Erythroblast (primary cell): ENCODE measurements at regions not wholly inside any gene's neighbourhood (a gene's known extent, or its start where the extent isn't known, plus 50 kb on each side); places are given as distances from the start of the nearest gene placed in this dataset.
"Not testable (repeated sequence)": the region's sequence is repeated elsewhere in the genome, so short reads cannot be mapped to it uniquely, and the experiment has no call there.

ENCODE experiments used
- DNase-seq, 2 experiments: peaks; one replicate each; lab custom pipeline; 2025; lab: John Stamatoyannopoulos, UW
- GATA1 ChIP-seq: IDR thresholded peaks from 2 replicates; pipeline ENCODE4 v1.6.1; 2011; ENCODE audit warnings: low read depth, mild to moderate bottlenecking, control low read depth, low read length, moderate library complexity
- POLR2A ChIP-seq: IDR thresholded peaks from 2 replicates; pipeline ENCODE4 v1.6.1; 2011; ENCODE audit warnings: mild to moderate bottlenecking, low read length

DNA sequence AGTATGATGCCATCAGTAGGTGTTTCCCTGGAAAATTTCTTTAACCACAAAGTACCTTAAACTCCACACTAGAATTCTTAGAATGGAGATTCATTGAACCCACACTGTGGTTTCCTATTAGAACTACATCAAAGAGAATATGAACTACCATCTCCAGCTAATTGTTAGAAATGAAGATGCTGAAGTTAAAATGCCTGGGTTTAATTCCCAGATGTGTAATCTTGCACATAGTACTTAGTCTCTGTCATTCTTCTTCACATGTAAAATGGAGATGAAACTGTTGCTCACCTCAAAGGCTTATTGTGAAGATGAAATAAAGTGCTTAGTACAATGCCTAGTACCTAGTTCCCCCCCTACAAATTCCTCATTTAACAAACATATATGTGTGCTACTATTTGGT is 303.3 kb upstream of the CCNG1 start:
- TF ChIP-seq POLR2A (no peak), GATA1 (no peak)
- DNase-seq, result no peak

DNA sequence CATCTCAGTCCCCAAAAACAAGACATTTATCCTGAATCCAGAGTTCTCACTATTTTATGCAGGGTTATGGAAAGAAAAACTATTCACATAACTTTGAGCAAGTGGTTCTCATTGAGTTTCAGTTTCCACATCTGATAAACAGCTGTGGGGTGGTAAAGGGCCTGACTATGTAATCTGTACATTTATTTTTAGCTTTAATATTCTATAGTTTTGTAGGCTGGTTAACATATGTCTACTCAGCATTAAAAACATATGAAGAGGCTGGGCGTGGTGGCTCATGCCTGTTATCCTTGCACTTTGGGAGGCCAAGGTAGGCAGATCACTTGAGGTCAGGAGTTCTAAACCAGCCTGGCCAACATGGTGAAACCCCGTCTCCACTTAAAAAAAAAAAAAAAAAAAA is 301.5 kb upstream of the CCNG1 start:
- TF ChIP-seq POLR2A (no peak), GATA1 (no peak)
- no peak for DNase-seq

DNA sequence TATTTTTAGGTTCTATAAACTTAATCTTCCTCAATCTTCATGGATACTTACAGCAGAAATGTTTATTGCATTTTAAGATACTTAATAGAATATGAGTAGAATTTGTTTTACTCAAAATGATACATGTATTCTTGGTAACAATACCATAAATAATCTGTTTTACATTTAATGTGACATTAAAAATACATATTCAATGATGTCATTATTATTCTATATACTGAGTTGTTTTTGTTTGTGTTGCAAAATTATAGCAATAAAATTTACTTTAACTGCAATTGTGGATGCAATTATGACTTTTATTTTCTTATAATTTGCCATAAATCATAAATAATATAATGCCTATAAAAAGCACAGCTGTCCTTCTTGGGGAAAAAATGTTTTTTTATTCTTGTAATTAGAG is 275.9 kb upstream of the CCNG1 start:
- no peak for DNase-seq
- TF ChIP-seq POLR2A (no peak), GATA1 (no peak)

DNA sequence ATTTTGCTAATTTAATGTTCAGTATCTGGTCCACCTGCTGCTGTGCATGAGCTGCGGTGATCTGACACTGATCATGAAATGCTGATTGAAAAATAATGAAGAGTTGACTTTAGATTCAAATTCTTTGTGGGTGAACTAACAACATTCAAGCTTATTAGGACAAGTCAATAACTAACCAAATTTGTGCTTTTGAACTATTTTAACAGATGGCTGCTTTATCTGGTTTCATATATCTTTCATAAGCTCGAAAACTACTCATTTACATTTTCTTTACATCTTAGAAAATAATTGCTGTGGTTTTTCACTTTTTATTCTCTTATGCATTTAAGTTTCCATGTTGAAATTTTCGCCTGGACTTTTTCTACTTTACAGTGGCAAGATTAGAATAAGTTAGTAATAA is 274.8 kb upstream of the CCNG1 start:
- no peak for DNase-seq

DNA sequence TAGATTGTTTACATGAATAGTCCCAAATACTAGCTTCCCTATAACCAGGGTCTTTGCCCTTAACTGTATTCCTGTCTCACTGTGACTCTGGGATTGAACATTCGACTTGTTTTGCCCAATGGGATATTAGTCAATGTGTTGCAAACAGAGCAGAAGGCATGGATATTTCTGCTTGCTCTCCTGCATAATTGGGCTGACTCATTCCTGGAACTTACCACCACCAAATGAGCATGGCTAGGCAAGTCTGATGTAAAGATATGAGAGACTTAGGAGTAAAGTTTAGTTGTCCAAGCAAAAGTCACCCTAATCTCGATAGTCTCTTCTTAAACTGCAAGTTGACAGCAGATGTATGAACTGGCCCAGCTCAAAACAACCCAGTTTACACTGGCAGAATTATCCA is 273.5 kb upstream of the CCNG1 start:
- no peak for TF ChIP-seq GATA1
- no peak for TF ChIP-seq POLR2A
- DNase-seq, result no peak

More for the DNA sequence above, 274.8 kb upstream of the CCNG1 start:
- TF ChIP-seq POLR2A (no peak), GATA1 (no peak)

DNA sequence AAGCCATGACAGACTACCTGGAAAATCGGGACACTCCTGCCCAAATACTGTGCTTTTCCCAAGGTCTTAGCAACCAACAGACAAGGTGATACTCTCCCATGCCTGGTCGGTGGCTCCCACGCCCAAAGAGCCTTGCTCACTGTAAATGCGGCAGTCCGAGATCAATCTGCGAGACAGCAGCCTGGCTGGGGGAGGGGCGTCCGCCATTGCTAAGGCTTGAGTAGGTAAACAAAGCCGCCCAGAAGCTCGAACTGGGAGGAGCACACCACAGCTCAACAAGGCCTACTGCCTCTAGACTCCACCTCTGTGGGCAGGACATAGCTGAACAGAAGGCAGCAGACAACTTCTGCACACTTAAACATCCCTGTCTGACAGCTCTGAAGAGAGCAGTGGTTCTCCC is 272.1 kb upstream of the CCNG1 start:
- TF ChIP-seq POLR2A (no peak), GATA1 (no peak)
- DNase-seq, result no peak

DNA sequence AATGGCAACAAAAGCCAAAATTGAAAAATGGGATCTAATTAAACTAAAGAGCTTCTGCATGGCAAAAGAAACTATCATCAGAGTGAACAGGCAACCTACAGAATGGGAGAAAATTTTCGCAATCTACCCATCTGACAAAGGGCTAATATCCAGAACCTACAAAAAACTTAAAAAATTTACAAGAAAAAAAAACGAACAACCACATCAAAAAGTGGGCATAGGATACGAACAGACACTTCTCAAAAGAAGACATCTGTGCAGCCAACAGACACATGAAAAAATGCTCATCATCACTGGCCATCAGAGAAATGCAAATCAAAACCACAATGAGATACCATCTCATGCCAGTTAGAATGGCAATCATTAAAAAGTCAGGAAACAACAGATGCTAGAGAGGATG is 267.2 kb upstream of the CCNG1 start:
- not testable (repeated sequence) for DNase-seq

DNA sequence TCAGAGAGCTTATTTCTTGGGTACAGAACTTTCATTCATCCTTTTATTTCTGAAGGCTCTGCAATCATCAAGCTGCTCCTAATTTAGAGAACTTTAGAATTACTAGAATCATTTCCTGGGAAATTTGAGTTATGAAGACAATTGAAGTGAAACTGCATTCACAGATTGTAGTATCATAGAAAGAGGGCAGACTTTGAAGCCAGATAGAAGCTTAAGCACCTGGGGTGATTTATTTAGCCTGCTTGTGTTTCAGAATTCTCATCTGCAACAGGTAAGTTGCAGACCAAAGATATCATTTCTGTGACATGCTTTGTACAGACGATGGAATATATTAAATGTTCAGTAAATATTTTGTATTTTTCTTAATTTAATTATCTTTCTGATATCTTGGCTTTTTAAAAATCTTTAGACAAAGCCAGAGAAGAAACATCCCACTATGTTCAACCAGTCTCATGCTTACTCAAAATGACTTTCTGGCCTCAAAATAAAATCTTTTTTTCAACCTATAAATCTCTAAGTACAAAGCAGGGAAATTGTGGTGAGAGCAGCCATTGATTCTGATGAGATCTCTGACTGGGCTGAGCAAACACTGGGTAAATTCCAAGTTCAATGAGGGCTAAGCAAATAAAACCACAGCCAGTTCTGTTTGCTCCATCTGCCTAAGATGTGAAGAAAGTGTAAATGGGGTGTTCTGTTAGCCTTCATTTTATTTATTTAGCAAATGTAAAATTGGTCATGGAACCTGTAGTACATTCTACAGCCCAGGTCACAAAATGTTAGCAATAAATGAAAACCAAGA is 264.7 kb upstream of the CCNG1 start:
- no peak for DNase-seq
- no peak for TF ChIP-seq GATA1
- TF ChIP-seq POLR2A, result no peak

DNA sequence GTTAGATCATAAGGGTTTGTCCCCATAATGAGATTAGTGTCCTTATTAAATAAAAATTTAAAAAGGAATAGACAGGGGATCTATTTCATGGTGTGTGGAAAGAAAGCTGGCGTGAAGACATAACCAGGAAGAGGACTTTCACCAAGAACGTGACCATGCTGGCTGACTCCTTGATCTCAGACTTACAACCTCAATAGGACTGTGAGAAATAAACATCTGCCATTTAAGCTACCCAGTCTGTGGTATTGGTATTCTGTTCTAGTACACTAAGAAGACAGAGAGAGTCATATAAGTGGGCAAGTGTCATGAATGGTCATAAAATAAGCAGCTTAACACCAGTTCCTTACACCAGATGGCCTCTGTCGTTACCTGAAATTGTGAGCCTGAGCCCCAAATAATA is 259.4 kb upstream of the CCNG1 start:
- no peak for DNase-seq
- TF ChIP-seq GATA1 (no peak), POLR2A (no peak)

DNA sequence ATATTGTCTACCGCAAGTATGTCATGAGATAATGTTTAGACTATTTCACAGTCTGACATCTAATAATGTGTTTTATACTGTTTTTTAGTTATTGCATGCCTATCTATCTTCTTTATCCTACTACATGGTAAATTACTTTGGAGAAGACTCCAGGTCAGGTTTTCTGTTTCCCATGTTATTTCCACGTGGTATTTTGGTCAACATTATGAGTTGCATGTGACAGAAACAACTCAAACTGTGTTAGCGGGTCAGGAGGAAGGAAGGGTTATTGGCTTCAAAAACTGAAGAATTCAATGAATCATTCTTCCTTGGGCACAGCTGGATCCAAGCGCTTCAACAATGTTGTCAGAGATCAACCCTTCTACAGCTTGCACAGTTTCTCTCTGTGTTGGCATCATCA is 252.1 kb upstream of the CCNG1 start:
- no peak for DNase-seq
- TF ChIP-seq GATA1, result no peak

DNA sequence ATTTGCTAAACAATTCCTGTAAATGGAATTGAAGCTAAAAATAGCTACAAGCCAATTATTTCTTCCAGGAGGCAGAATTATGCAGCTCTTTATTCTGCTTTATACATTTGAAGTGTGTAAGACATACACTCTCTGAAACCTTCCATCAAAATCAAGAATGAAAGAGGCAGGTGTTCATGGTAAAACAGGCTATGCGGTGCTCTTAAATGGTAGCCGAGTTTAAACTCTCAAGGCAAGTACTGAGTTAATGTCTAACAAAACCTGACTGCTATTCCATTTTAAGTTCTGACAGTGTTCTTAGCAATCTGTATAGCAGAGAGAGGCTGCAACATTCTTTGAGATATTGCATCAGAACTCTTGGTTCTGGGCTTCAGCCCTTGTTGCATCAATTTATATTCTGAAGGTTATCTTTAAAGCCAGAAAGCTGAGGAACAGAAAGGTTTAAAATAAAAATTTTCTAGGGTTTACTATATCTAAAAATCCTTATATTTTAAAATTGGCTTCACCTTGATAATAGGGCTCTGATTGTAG is 248.3 kb upstream of the CCNG1 start:
- TF ChIP-seq GATA1, result no peak
- TF ChIP-seq POLR2A, result no peak
- DNase-seq, result no peak

DNA sequence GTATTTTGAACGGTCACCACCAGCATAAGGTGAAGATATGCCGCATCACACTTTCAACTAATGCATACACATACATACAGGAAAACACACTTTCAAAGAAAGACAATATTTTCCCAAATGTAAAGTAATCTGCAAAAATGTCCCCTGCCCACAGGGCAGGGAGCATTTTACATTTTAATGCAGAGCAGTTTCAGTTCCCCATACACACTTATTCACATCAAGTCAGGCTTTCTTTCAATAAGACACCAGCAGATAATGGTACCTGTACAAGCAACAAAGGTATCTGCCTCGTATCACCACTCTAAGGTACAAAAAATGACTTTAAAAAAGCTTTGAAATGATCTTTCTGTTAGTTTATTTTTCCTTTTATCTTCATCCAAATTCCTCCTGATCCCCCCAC is 247.1 kb upstream of the CCNG1 start:
- no peak for DNase-seq
- TF ChIP-seq POLR2A (no peak), GATA1 (no peak)

DNA sequence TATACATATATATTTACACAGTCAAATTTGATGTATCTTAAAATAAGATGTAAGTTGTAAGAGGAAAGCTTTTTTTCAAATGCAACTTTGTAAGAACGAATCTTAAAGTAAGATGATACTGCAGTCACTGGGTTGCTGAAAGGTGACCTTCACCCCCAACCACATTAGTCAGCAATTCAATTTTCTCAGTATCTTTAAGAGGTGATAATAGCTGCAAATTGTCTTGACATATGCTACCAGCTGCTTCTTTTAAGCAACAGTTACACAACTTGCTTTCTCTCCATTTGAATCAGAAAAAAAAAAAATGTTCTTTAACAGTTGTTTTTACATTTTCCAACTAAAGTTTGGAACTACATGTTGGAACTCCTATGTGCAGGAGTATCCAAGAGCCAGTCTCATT is 246.6 kb upstream of the CCNG1 start:
- no peak for TF ChIP-seq GATA1
- TF ChIP-seq POLR2A, result no peak
- DNase-seq, result no peak

DNA sequence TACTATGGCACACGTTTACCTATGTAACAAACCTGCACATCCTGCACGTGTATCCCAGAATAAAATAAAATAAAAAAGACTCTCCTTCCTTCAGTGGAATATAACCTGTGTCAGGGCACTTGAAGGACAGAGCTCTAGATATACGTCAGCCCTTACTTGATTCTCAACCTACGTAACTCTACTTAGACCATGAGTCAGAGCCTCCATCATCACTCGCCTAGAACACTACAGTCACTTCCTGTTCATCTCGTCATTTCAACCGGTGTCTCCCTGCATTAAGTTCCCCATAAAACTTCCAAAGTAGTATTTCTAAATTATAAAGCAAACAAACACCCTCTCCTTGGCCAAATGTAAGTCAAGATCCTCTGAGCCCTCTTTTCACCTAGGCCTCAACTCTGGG is 243.5 kb upstream of the CCNG1 start:
- no peak for DNase-seq
- TF ChIP-seq GATA1, result no peak

DNA sequence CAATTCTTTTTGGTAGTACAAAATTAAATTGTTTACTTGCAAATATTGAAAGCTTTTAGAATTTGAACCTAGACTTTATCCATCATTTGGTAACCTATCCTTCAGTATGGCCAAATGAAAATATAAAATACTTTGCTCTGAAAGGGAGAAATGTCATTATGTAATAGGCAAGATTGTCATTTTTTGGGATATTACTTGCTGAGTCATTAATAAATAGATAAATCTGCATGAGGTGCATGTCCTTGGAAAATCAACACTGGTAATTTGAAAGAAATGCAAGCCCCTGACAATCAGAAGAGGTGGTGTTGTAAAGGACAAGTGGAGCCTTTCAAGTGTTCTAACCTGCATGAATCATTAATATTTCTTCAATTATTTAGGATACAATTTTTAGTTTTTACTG is 231.8 kb upstream of the CCNG1 start:
- no peak for TF ChIP-seq POLR2A
- TF ChIP-seq GATA1, result no peak
- no peak for DNase-seq
